ENCODE measurements at regions not wholly inside any gene's neighbourhood (a gene's known extent, or its start where the extent isn't known, plus 50 kb on each side); places are given as distances from the start of the nearest gene placed in this dataset.

GRCh38 chr7:70923181-70923845 lies 208.6 kb upstream of the GALNT17 start:
- Histone ChIP-seq H3K27ac (ENCODE audit: low read length) (no peak overlapping the region), H3K4me2 (ENCODE audit: low read length) (no peak overlapping the region), H2AFZ (ENCODE audit: low read depth, low read length) (no peak overlapping the region), H3K4me1 (ENCODE audit: low read length) (no peaks in the 10 kb centered on the region), H4K20me1 (ENCODE audit: insufficient read depth, low read length) (no peaks in the 10 kb centered on the region), H3K36me3 (replicated peaks; ENCODE audit: low read depth, low read length) (no peaks in the 10 kb centered on the region), H3K79me2 (ENCODE audit: low read length) (no peaks in the 10 kb centered on the region), H3K27me3 (ENCODE audit: low read depth, low read length) (no peaks in the 10 kb centered on the region), H3K4me3 (ENCODE audit: low read length) (no peak overlapping the region), H3K9ac (ENCODE audit: low read length) (no peak overlapping the region), H3K9me3 (ENCODE audit: insufficient read depth, low read length) (no peaks in the 10 kb centered on the region)
- TF ChIP-seq CTCF (IDR thresholded peaks at IDR 0.05; ENCODE audit: low read depth, low read length), result no peak
- no peak for TF ChIP-seq EZH2phosphoT487 (IDR thresholded peaks at IDR 0.05; ENCODE audit: low read depth)

GRCh38 chr7:70925411-70926115 lies 206.4 kb upstream of the GALNT17 start:
- Histone ChIP-seq H3K79me2 (ENCODE audit: low read length) (no peaks in the 10 kb centered on the region), H3K4me3 (ENCODE audit: low read length) (no peak overlapping the region), H3K27ac (ENCODE audit: low read length) (no peak overlapping the region), H4K20me1 (ENCODE audit: insufficient read depth, low read length) (no peaks in the 10 kb centered on the region), H3K4me1 (ENCODE audit: low read length) (no peaks in the 10 kb centered on the region), H3K4me2 (ENCODE audit: low read length) (no peak overlapping the region), H2AFZ (ENCODE audit: low read depth, low read length) (no peak overlapping the region), H3K9me3 (ENCODE audit: insufficient read depth, low read length) (no peaks in the 10 kb centered on the region), H3K27me3 (ENCODE audit: low read depth, low read length) (no peaks in the 10 kb centered on the region), H3K36me3 (replicated peaks; ENCODE audit: low read depth, low read length) (no peaks in the 10 kb centered on the region), H3K9ac (ENCODE audit: low read length) (no peak overlapping the region)
- TF ChIP-seq CTCF (IDR thresholded peaks at IDR 0.05; ENCODE audit: low read depth, low read length) (no peak), EZH2phosphoT487 (IDR thresholded peaks at IDR 0.05; ENCODE audit: low read depth) (no peak)

GRCh38 chr7:70926666-70927065 lies 205.3 kb upstream of the GALNT17 start:
- no peak overlapping the region for H2AFZ ChIP-seq (ENCODE audit: low read depth, low read length)
- no peak overlapping the region for H3K4me3 ChIP-seq (ENCODE audit: low read length)
- no peak overlapping the region for H3K4me2 ChIP-seq (ENCODE audit: low read length)
- H4K20me1 ChIP-seq (ENCODE audit: insufficient read depth, low read length), result no peaks in the 10 kb centered on the region
- no peaks in the 10 kb centered on the region for H3K9me3 ChIP-seq (ENCODE audit: insufficient read depth, low read length)
- H3K79me2 ChIP-seq (ENCODE audit: low read length), result no peaks in the 10 kb centered on the region
- no peaks in the 10 kb centered on the region for H3K27me3 ChIP-seq (ENCODE audit: low read depth, low read length)
- no peaks in the 10 kb centered on the region for H3K36me3 ChIP-seq (replicated peaks; ENCODE audit: low read depth, low read length)
- no peak overlapping the region for H3K27ac ChIP-seq (ENCODE audit: low read length)
- no peak overlapping the region for H3K9ac ChIP-seq (ENCODE audit: low read length)
- H3K4me1 ChIP-seq (ENCODE audit: low read length), result no peaks in the 10 kb centered on the region
- TF ChIP-seq EZH2phosphoT487 (IDR thresholded peaks at IDR 0.05; ENCODE audit: low read depth) (no peak), CTCF (IDR thresholded peaks at IDR 0.05; ENCODE audit: low read depth, low read length) (no peak)

GRCh38 chr7:70935311-70935710 lies 196.6 kb upstream of the GALNT17 start:
- no peaks in the 10 kb centered on the region for H3K4me1 ChIP-seq (ENCODE audit: low read length)
- H3K27me3 ChIP-seq (ENCODE audit: low read depth, low read length), result no peaks in the 10 kb centered on the region
- no peak for TF ChIP-seq CTCF (IDR thresholded peaks at IDR 0.05; ENCODE audit: low read depth, low read length)
- H3K36me3 ChIP-seq (replicated peaks; ENCODE audit: low read depth, low read length), result no peaks in the 10 kb centered on the region
- no peak overlapping the region for H3K27ac ChIP-seq (ENCODE audit: low read length)
- no peaks in the 10 kb centered on the region for H3K9me3 ChIP-seq (ENCODE audit: insufficient read depth, low read length)
- H2AFZ ChIP-seq (ENCODE audit: low read depth, low read length), result no peak overlapping the region
- H3K4me2 ChIP-seq (ENCODE audit: low read length), result no peak overlapping the region
- H3K4me3 ChIP-seq (ENCODE audit: low read length), result no peak overlapping the region
- H4K20me1 ChIP-seq (ENCODE audit: insufficient read depth, low read length), result no peaks in the 10 kb centered on the region
- no peak overlapping the region for H3K9ac ChIP-seq (ENCODE audit: low read length)
- H3K79me2 ChIP-seq (ENCODE audit: low read length), result no peaks in the 10 kb centered on the region
